H9 (cell line): ENCODE measurements at regions not wholly inside any gene's neighbourhood (a gene's known extent, or its start where the extent isn't known, plus 50 kb on each side); places are given as distances from the start of the nearest gene placed in this dataset.

Experiments used
- DNase-seq: peaks from one replicate; pipeline ENCODE4 v3.0.0-alpha.2; 2017
- H2AFZ ChIP-seq: one replicate; pipeline ENCODE4 v1.6.1; 2013; ENCODE audit warnings: mild to moderate bottlenecking, low read length, control low read depth, moderate library complexity
- H2AK5ac ChIP-seq: 2 replicates; pipeline ENCODE4 v1.6.1; 2013; ENCODE audit warnings: low read length, control low read depth, mixed read lengths; ENCODE audit not compliant: insufficient read length
- H2BK120ac ChIP-seq: one replicate; pipeline ENCODE4 v1.6.1; 2013; ENCODE audit warnings: low read depth, mild to moderate bottlenecking, low read length, control low read depth, inconsistent platforms; ENCODE audit not compliant: poor library complexity, severe bottlenecking
- H2BK12ac ChIP-seq: 2 replicates; pipeline ENCODE4 v1.6.1; 2013; ENCODE audit warnings: low read length, control low read depth, mixed read lengths, low read depth; ENCODE audit not compliant: insufficient read length
- H2BK15ac ChIP-seq: 2 replicates; pipeline ENCODE4 v1.6.1; 2013; ENCODE audit warnings: low read depth, low read length, control low read depth
- H2BK20ac ChIP-seq: one replicate; pipeline ENCODE4 v1.6.1; 2013; ENCODE audit warnings: low read depth, mild to moderate bottlenecking, low read length, control low read depth, inconsistent platforms; ENCODE audit not compliant: poor library complexity, severe bottlenecking
- H2BK5ac ChIP-seq: 2 replicates; pipeline ENCODE4 v1.6.1; 2013; ENCODE audit warnings: low read length, control low read depth, mixed read lengths; ENCODE audit not compliant: insufficient read length
- H3K14ac ChIP-seq: 2 replicates; pipeline ENCODE4 v1.6.1; 2013; ENCODE audit warnings: low read length, control low read depth; ENCODE audit not compliant: insufficient read depth
- H3K18ac ChIP-seq: 2 replicates; pipeline ENCODE4 v1.6.1; 2013; ENCODE audit warnings: low read depth, mild to moderate bottlenecking, mixed read lengths, low read length, control low read depth; ENCODE audit not compliant: insufficient read length
- H3K23ac ChIP-seq: 2 replicates; pipeline ENCODE4 v1.6.1; 2013; ENCODE audit warnings: low read length, control low read depth, mixed read lengths, low read depth; ENCODE audit not compliant: insufficient read length
- H3K23me2 ChIP-seq: 2 replicates; pipeline ENCODE4 v1.6.1; 2013; ENCODE audit warnings: low read depth, mild to moderate bottlenecking, mixed read lengths, low read length, control low read depth; ENCODE audit not compliant: insufficient read length, poor library complexity, severe bottlenecking
- H3K27ac ChIP-seq: 2 replicates; pipeline ENCODE4 v1.5.1; 2013; ENCODE audit warnings: low read length, control low read depth, mixed read lengths, low read depth; ENCODE audit not compliant: insufficient read length
- H3K27me3 ChIP-seq: 2 replicates; pipeline ENCODE4 v1.6.1; 2013; ENCODE audit warnings: low read length, control low read depth, inconsistent platforms; ENCODE audit not compliant: insufficient read depth
- H3K4ac ChIP-seq: 2 replicates; pipeline ENCODE4 v1.6.1; 2013; ENCODE audit warnings: low read depth, mild to moderate bottlenecking, control low read depth, inconsistent platforms, low read length, moderate library complexity
- H3K4me1 ChIP-seq: 2 replicates; pipeline ENCODE4 v1.6.1; 2013; ENCODE audit warnings: low read length, control low read depth, inconsistent platforms; ENCODE audit not compliant: insufficient read depth
- H3K4me2 ChIP-seq: 2 replicates; pipeline ENCODE4 v1.6.1; 2013; ENCODE audit warnings: low read length, control low read depth, mixed read lengths; ENCODE audit not compliant: insufficient read length, insufficient read depth
- H3K56ac ChIP-seq: 2 replicates; pipeline ENCODE4 v1.6.1; 2013; ENCODE audit warnings: low read depth, mild to moderate bottlenecking, mixed read lengths, low read length, control low read depth; ENCODE audit not compliant: insufficient read length
- H3K79me1 ChIP-seq: 2 replicates; pipeline ENCODE4 v1.6.1; 2013; ENCODE audit warnings: low read depth, mild to moderate bottlenecking, moderate library complexity, low read length, control low read depth, inconsistent platforms; ENCODE audit not compliant: insufficient read depth, poor library complexity, severe bottlenecking
- H3K79me2 ChIP-seq: 2 replicates; pipeline ENCODE4 v1.6.1; 2013; ENCODE audit warnings: low read length, control low read depth, inconsistent platforms; ENCODE audit not compliant: insufficient read depth
- H3K9ac ChIP-seq: 2 replicates; pipeline ENCODE4 v1.6.1; 2013; ENCODE audit warnings: low read length, control low read depth, mixed read lengths; ENCODE audit not compliant: insufficient read length; ENCODE audit errors: extremely low read depth
- H3K9me3 ChIP-seq: one replicate; pipeline ENCODE4 v1.6.1; 2013; ENCODE audit warnings: low read depth, low read length, inconsistent platforms; ENCODE audit not compliant: control insufficient read depth
- H3T11ph ChIP-seq: one replicate; pipeline ENCODE4 v1.6.1; 2013; ENCODE audit warnings: mild to moderate bottlenecking, low read length, control low read depth, inconsistent platforms
- H4K20me1 ChIP-seq: one replicate; pipeline ENCODE4 v1.6.1; 2013; ENCODE audit not compliant: control insufficient read depth, insufficient read length, insufficient read depth
- H4K5ac ChIP-seq: 2 replicates; pipeline ENCODE4 v1.6.1; 2013; ENCODE audit warnings: low read depth, mild to moderate bottlenecking, mixed read lengths, low read length, control low read depth; ENCODE audit not compliant: insufficient read length
- H4K8ac ChIP-seq: replicated peaks from 2 replicates; pipeline ENCODE4 v1.6.1; 2013; ENCODE audit warnings: low read length, control low read depth, mixed read lengths, low read depth; ENCODE audit not compliant: insufficient read length
- H4K91ac ChIP-seq: 2 replicates; pipeline ENCODE4 v1.6.1; 2013; ENCODE audit warnings: low read depth, mild to moderate bottlenecking, moderate library complexity, mixed read lengths, low read length, control low read depth; ENCODE audit not compliant: insufficient read length
- H3K27ac Mint-ChIP-seq, 3 experiments: 2 replicates in 2 of 3; 3 replicates in 1 of 3; pipeline ENCODE4 v1.8.0; 2020 to 2021; ENCODE audit warnings: mixed read lengths in 3 of 3, mild to moderate bottlenecking in 1 of 3, moderate library complexity in 1 of 3
- H3K27me3 Mint-ChIP-seq: 2 replicates; pipeline ENCODE4 v1.8.0; 2021; ENCODE audit warnings: low read depth, mild to moderate bottlenecking, moderate library complexity, mixed read lengths
- H3K36me3 Mint-ChIP-seq, 3 experiments: 2 replicates in 2 of 3; 3 replicates in 1 of 3; pipeline ENCODE4 v1.8.0; 2020 to 2021; ENCODE audit warnings: low read depth in 3 of 3, mixed read lengths in 3 of 3; ENCODE audit not compliant: insufficient read depth in 1 of 3
- H3K4me1 Mint-ChIP-seq, 2 experiments: 2 replicates each; pipeline ENCODE4 v1.8.0; 2020; ENCODE audit warnings: mixed read lengths in 2 of 2
- H3K4me3 Mint-ChIP-seq, 2 experiments: 2 replicates in 1 of 2; 3 replicates in 1 of 2; pipeline ENCODE4 v1.8.0; 2020 to 2021; ENCODE audit warnings: mild to moderate bottlenecking in 2 of 2, mixed read lengths in 2 of 2, moderate library complexity in 1 of 2
- H3K9me3 Mint-ChIP-seq, 2 experiments: 2 replicates in 1 of 2; 3 replicates in 1 of 2; pipeline ENCODE4 v1.8.0; 2020; ENCODE audit warnings: mild to moderate bottlenecking in 2 of 2, mixed read lengths in 2 of 2, moderate library complexity in 1 of 2
- WGBS: extraction: QIAGEN DNeasy Blood & Tissue Kit; methylation state at CpG from one replicate; pipeline ENCODE4 v1.1.7; 2013; ENCODE audit warnings: missing lambda C conversion rate, low lambda C conversion rate, mixed read lengths; ENCODE audit not compliant: insufficient read length; ENCODE audit errors: extremely low coverage; 5-methylcytosine and 5-hydroxymethylcytosine counted together
- TF ChIP-seq, protein P1 (sequence below): fragments of 200-600 bp; sonication (generic); conservative IDR thresholded peaks from 3 replicates; pipeline ENCODE4 v1.8.0; 2021; ENCODE audit warnings: antibody characterized with exemption, mild to moderate bottlenecking

GRCh38 chr3:177692304-177692975, 495.2 kb upstream of the TBL1XR1 start:
- Histone ChIP-seq H3K23me2 (no peaks in the 10 kb centered on the region), H3K4me1 (no peaks in the 10 kb centered on the region; the same call in 1 of the 2 replicates), H3K18ac (no peak overlapping the region), H3T11ph (no peak overlapping the region), H2BK12ac (no peak overlapping the region), H2BK5ac (no peak overlapping the region), H3K79me2 (no peaks in the 10 kb centered on the region), H2BK20ac (no peak overlapping the region), H3K27ac (no peak overlapping the region), H4K8ac (no peak overlapping the region), H3K56ac (no peak overlapping the region), H3K79me1 (no peaks in the 10 kb centered on the region), H2BK15ac (no peak overlapping the region), H4K20me1 (no peaks in the 10 kb centered on the region), H2BK120ac (no peak overlapping the region), H3K4me2 (no peak overlapping the region), H2AFZ (no peak overlapping the region), H3K4ac (no peak overlapping the region), H3K23ac (no peak overlapping the region), H4K5ac (no peak overlapping the region), H2AK5ac (no peak overlapping the region), H3K27me3 (no peaks in the 10 kb centered on the region), H4K91ac (no peak overlapping the region), H3K9ac (no peak overlapping the region), H3K14ac (no peak overlapping the region), H3K9me3 (no peaks in the 10 kb centered on the region)
- Mint-ChIP-seq H3K27ac (no peak overlapping the region), H3K9me3 (no peaks in the 10 kb centered on the region), H3K36me3 (no peaks in the 10 kb centered on the region), H3K27me3 (no peaks in the 10 kb centered on the region), H3K4me1 (peaks cover 11 to 17% of the 10 kb centered on the region in 2 experiments), H3K4me3 (no peak overlapping the region)
- DNase-seq: no peak
- no CpG with 5 or more reads among the region's 3 CpGs for whole genome bisulfite sequencing
- TF ChIP-seq, protein P1, sequence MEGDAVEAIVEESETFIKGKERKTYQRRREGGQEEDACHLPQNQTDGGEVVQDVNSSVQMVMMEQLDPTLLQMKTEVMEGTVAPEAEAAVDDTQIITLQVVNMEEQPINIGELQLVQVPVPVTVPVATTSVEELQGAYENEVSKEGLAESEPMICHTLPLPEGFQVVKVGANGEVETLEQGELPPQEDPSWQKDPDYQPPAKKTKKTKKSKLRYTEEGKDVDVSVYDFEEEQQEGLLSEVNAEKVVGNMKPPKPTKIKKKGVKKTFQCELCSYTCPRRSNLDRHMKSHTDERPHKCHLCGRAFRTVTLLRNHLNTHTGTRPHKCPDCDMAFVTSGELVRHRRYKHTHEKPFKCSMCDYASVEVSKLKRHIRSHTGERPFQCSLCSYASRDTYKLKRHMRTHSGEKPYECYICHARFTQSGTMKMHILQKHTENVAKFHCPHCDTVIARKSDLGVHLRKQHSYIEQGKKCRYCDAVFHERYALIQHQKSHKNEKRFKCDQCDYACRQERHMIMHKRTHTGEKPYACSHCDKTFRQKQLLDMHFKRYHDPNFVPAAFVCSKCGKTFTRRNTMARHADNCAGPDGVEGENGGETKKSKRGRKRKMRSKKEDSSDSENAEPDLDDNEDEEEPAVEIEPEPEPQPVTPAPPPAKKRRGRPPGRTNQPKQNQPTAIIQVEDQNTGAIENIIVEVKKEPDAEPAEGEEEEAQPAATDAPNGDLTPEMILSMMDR: no peak
